ENCODE measurements at regions not wholly inside any gene's neighbourhood (a gene's known extent, or its start where the extent isn't known, plus 50 kb on each side); places are given as distances from the start of the nearest gene placed in this dataset.

- H3K9me3 Mint-ChIP-seq (ENCODE audit: unreplicated experiment): peaks cover 2% of the 10 kb centered on the region
- H3K4me1 ChIP-seq (ENCODE audit: insufficient read depth, low read length): no peaks in the 10 kb centered on the region
- no peaks in the 10 kb centered on the region for H3K9me3 ChIP-seq (ENCODE audit: insufficient read depth, low read depth, low read length)
- no peak overlapping the region for H3K27ac ChIP-seq (ENCODE audit: low read depth, low read length)
- no peak overlapping the region for H3K4me3 Mint-ChIP-seq (ENCODE audit: unreplicated experiment)
- no peaks in the 10 kb centered on the region for H3K27me3 ChIP-seq (ENCODE audit: insufficient read depth, low read length)
- TF ChIP-seq EZH2 (IDR thresholded peaks at IDR 0.05; ENCODE audit: insufficient read depth, low read length) (no peak), CTCF (IDR thresholded peaks at IDR 0.05; ENCODE audit: insufficient read depth, low read depth, low read length) (no peak)
- DNase-seq (ENCODE audit: low read depth) (no peak), FAIRE-seq (no peak)
- H3K9ac ChIP-seq (ENCODE audit: low read length): no peak overlapping the region
- H3K4me2 ChIP-seq (ENCODE audit: low read length): no peak overlapping the region
- H4K20me1 ChIP-seq (ENCODE audit: insufficient read depth, low read length): no peaks in the 10 kb centered on the region
- H3K79me2 ChIP-seq (ENCODE audit: insufficient read depth, low read length): no peaks in the 10 kb centered on the region
- no peak overlapping the region for H3K27ac Mint-ChIP-seq (ENCODE audit: unreplicated experiment)
- peaks cover 14% of the 10 kb centered on the region for H3K27me3 Mint-ChIP-seq (ENCODE audit: low read depth, unreplicated experiment)
- no peak overlapping the region for H3K4me3 ChIP-seq (ENCODE audit: insufficient read depth, low read depth, low read length)
- H3K4me1 Mint-ChIP-seq (ENCODE audit: low read depth, unreplicated experiment): peaks cover 4% of the 10 kb centered on the region
- H2AFZ ChIP-seq (ENCODE audit: low read depth, low read length): no peak overlapping the region
- no peaks in the 10 kb centered on the region for H3K36me3 ChIP-seq (ENCODE audit: insufficient read depth, low read length)
- no peaks in the 10 kb centered on the region for H3K36me3 Mint-ChIP-seq (ENCODE audit: low read depth, unreplicated experiment)
Measured at GRCh38 chr2:204191574-204191973, 255.0 kb downstream of the ICOS start.

- H2AFZ ChIP-seq (ENCODE audit: low read depth, low read length): no peak overlapping the region
- FAIRE-seq (no peak), DNase-seq (ENCODE audit: low read depth) (no peak)
- no peaks in the 10 kb centered on the region for H3K27me3 ChIP-seq (ENCODE audit: insufficient read depth, low read length)
- no peaks in the 10 kb centered on the region for H3K79me2 ChIP-seq (ENCODE audit: insufficient read depth, low read length)
- Mint-ChIP-seq H3K9me3 (ENCODE audit: unreplicated experiment) (peaks cover 2% of the 10 kb centered on the region), H3K27me3 (ENCODE audit: low read depth, unreplicated experiment) (peaks cover 17% of the 10 kb centered on the region), H3K36me3 (ENCODE audit: low read depth, unreplicated experiment) (no peaks in the 10 kb centered on the region), H3K27ac (ENCODE audit: unreplicated experiment) (no peak overlapping the region), H3K4me3 (ENCODE audit: unreplicated experiment) (no peak overlapping the region), H3K4me1 (ENCODE audit: low read depth, unreplicated experiment) (no peaks in the 10 kb centered on the region)
- H3K36me3 ChIP-seq (ENCODE audit: insufficient read depth, low read length): no peaks in the 10 kb centered on the region
- no peaks in the 10 kb centered on the region for H4K20me1 ChIP-seq (ENCODE audit: insufficient read depth, low read length)
- H3K9me3 ChIP-seq (ENCODE audit: insufficient read depth, low read depth, low read length): no peaks in the 10 kb centered on the region
- no peak for TF ChIP-seq CTCF (IDR thresholded peaks at IDR 0.05; ENCODE audit: insufficient read depth, low read depth, low read length)
- no peak overlapping the region for H3K9ac ChIP-seq (ENCODE audit: low read length)
- H3K4me2 ChIP-seq (ENCODE audit: low read length): no peak overlapping the region
- H3K4me1 ChIP-seq (ENCODE audit: insufficient read depth, low read length): no peaks in the 10 kb centered on the region
- no peak overlapping the region for H3K4me3 ChIP-seq (ENCODE audit: insufficient read depth, low read depth, low read length)
- no peak overlapping the region for H3K27ac ChIP-seq (ENCODE audit: low read depth, low read length)
Measured at GRCh38 chr2:204195498-204195897, 258.9 kb downstream of the ICOS start.

- Mint-ChIP-seq H3K36me3 (ENCODE audit: low read depth, unreplicated experiment) (no peaks in the 10 kb centered on the region), H3K27ac (ENCODE audit: unreplicated experiment) (no peak overlapping the region), H3K9me3 (ENCODE audit: unreplicated experiment) (peaks cover 2% of the 10 kb centered on the region), H3K4me3 (ENCODE audit: unreplicated experiment) (no peak overlapping the region), H3K4me1 (ENCODE audit: low read depth, unreplicated experiment) (no peaks in the 10 kb centered on the region), H3K27me3 (ENCODE audit: low read depth, unreplicated experiment) (peaks cover 15% of the 10 kb centered on the region)
- Histone ChIP-seq H3K4me1 (ENCODE audit: insufficient read depth, low read length) (no peaks in the 10 kb centered on the region), H2AFZ (ENCODE audit: low read depth, low read length) (no peak overlapping the region), H3K4me2 (ENCODE audit: low read length) (no peak overlapping the region), H3K27me3 (ENCODE audit: insufficient read depth, low read length) (no peaks in the 10 kb centered on the region), H3K9me3 (ENCODE audit: insufficient read depth, low read depth, low read length) (no peaks in the 10 kb centered on the region), H3K79me2 (ENCODE audit: insufficient read depth, low read length) (no peaks in the 10 kb centered on the region), H3K27ac (ENCODE audit: low read depth, low read length) (no peak overlapping the region), H3K9ac (ENCODE audit: low read length) (no peak overlapping the region), H3K4me3 (ENCODE audit: insufficient read depth, low read depth, low read length) (no peak overlapping the region), H4K20me1 (ENCODE audit: insufficient read depth, low read length) (no peaks in the 10 kb centered on the region), H3K36me3 (ENCODE audit: insufficient read depth, low read length) (no peaks in the 10 kb centered on the region)
- no peak for TF ChIP-seq CTCF (IDR thresholded peaks at IDR 0.05; ENCODE audit: insufficient read depth, low read depth, low read length)
- no peak for TF ChIP-seq EZH2 (IDR thresholded peaks at IDR 0.05; ENCODE audit: insufficient read depth, low read length)
- DNase-seq (ENCODE audit: low read depth) (no peak), FAIRE-seq (no peak)
Measured at GRCh38 chr2:204197336-204198005, 260.9 kb downstream of the ICOS start.
